ENCODE measurements at regions not wholly inside any gene's neighbourhood (a gene's known extent, or its start where the extent isn't known, plus 50 kb on each side); places are given as distances from the start of the nearest gene placed in this dataset.

DNA sequence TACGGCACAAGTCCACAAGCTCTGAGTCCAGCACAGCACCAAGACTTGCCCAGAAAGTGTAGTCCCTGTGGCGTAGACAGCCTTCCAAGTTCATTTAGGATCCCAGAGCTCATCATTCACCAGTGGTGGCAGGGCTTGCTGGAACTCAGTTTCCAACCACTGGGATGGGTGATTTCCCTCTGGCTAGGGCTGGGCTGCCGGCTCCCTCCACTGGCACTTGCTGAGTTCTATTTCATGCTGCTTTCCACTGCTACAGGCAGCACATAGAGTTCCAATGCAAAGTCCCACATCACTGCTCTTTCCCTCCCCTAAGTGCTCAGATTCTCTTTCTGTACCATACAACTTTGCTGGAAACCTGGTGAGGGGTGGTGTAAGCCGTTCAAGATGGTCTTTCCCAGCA lies 510.3 kb upstream of the TMPRSS15 start:
- TF ChIP-seq, protein P1, sequence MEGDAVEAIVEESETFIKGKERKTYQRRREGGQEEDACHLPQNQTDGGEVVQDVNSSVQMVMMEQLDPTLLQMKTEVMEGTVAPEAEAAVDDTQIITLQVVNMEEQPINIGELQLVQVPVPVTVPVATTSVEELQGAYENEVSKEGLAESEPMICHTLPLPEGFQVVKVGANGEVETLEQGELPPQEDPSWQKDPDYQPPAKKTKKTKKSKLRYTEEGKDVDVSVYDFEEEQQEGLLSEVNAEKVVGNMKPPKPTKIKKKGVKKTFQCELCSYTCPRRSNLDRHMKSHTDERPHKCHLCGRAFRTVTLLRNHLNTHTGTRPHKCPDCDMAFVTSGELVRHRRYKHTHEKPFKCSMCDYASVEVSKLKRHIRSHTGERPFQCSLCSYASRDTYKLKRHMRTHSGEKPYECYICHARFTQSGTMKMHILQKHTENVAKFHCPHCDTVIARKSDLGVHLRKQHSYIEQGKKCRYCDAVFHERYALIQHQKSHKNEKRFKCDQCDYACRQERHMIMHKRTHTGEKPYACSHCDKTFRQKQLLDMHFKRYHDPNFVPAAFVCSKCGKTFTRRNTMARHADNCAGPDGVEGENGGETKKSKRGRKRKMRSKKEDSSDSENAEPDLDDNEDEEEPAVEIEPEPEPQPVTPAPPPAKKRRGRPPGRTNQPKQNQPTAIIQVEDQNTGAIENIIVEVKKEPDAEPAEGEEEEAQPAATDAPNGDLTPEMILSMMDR (IDR thresholded peaks at IDR 0.05) = no peak
- no peak for TF ChIP-seq EP300 (IDR thresholded peaks at IDR 0.05)
- TF ChIP-seq POLR2A (IDR thresholded peaks at IDR 0.05) = no peak
- TF ChIP-seq POLR2AphosphoS5 (IDR thresholded peaks at IDR 0.05) = no peak
